AG04449 (cell line): ENCODE measurements at regions not wholly inside any gene's neighbourhood (a gene's known extent, or its start where the extent isn't known, plus 50 kb on each side); places are given as distances from the start of the nearest gene placed in this dataset.

Experiments
- CTCF ChIA-PET: fragments of 350-600 bp; formaldehyde crosslinking; extraction: SDS; loops from one replicate; lab custom pipeline; 2021; ENCODE audit warnings: antibody characterized with exemption; lab: Yijun Ruan, JAX
- POLR2A ChIA-PET: fragments of 400-600, 350-600 bp; formaldehyde crosslinking; extraction: SDS; loops from one replicate; lab custom pipeline; 2020; ENCODE audit warnings: antibody characterized with exemption, inconsistent platforms; lab: Yijun Ruan, JAX
- DNase-seq: peaks from one replicate; pipeline ENCODE4 v3.0.0-alpha.2; 2010; ENCODE audit warnings: low read depth, low spot score
- H3K4me3 ChIP-seq: 2 replicates; pipeline ENCODE4 v1.5.1; 2011; ENCODE audit warnings: low read depth, mild to moderate bottlenecking, control low read depth, low read length
- CTCF ChIP-seq: IDR thresholded peaks from one replicate; pipeline ENCODE4 v1.5.1; 2011; ENCODE audit warnings: mild to moderate bottlenecking, moderate library complexity, low read length, control low read depth, inconsistent platforms; ENCODE audit not compliant: insufficient read depth; ENCODE audit errors: missing control alignments

GRCh38 chr6:14754751-14755513 lies 490.9 kb upstream of the JARID2 start:
- H3K4me3 ChIP-seq, result no peak overlapping the region
- ChIA-PET POLR2A (no interaction called here), CTCF (no interaction called here)
- TF ChIP-seq CTCF, result no peak
- DNase-seq, result no peak

DNA sequence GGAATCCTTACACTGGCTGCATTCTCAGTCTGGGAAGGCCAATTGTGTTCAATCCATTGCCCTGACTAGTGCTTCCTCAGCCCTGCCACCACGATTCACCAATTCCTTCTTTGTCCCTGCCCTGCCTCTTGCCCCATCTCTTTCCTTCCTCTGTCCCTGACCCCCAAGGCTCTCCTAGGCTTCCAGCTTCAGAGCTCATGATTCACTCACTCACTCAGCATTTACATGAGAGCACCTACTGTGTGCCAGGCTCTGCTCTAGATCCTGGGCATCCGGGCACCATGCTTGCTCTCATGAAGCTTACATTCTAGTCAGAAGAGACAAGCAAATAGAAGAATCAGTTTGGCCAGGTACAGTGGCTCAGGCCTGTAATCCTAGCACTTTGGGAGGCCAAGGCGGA lies 489.5 kb upstream of the JARID2 start:
- ChIA-PET POLR2A (no interaction called here), CTCF (no interaction called here)
- no peak overlapping the region for H3K4me3 ChIP-seq
- no peak for TF ChIP-seq CTCF
- DNase-seq, result no peak

DNA sequence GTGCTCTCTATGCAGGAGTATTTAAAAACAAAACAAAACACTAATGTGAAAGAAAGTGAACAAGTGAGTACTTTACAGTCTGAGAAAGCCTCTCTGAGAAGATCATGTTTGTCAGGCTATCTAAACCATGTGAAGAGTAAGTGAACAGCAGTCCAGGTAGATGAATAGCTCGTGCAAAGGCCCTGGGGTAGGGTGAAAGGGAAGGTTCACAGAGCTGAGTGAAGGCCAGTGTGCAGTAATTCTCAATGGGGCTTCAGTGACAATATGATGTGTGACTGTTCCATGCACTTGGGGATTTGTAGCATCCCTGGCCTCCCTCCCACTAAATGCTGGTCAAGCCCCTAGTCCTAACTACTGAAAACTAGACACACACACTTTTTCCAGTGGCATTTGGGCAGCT lies 488.9 kb upstream of the JARID2 start:
- CTCF ChIA-PET, result no interaction called here
- H3K4me3 ChIP-seq, result no peak overlapping the region
- no peak for TF ChIP-seq CTCF
- POLR2A ChIA-PET, result no interaction called here
- DNase-seq, result no peak

DNA sequence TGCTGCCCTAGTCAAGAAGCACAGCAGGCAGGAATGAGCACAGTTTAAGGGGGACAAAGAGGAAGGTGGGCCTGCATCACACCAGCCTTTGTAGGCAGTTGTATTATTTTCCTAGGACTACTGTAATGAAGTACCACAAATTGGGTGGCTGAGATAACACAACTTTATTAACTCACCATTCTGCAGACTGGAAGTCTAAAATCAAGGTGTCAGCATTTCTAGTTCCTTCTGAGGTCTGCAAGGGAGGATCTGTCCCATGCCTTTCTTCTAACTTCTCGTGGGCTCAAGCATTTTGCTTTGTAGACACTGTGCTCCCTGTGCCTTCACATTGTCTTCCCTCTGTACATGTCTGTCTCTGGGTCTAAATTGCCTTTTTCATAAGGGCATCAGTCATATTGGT lies 488.5 kb upstream of the JARID2 start:
- POLR2A ChIA-PET, result no interaction called here
- no peak overlapping the region for H3K4me3 ChIP-seq
- CTCF ChIA-PET, result no interaction called here
- TF ChIP-seq CTCF, result no peak
- no peak for DNase-seq

DNA sequence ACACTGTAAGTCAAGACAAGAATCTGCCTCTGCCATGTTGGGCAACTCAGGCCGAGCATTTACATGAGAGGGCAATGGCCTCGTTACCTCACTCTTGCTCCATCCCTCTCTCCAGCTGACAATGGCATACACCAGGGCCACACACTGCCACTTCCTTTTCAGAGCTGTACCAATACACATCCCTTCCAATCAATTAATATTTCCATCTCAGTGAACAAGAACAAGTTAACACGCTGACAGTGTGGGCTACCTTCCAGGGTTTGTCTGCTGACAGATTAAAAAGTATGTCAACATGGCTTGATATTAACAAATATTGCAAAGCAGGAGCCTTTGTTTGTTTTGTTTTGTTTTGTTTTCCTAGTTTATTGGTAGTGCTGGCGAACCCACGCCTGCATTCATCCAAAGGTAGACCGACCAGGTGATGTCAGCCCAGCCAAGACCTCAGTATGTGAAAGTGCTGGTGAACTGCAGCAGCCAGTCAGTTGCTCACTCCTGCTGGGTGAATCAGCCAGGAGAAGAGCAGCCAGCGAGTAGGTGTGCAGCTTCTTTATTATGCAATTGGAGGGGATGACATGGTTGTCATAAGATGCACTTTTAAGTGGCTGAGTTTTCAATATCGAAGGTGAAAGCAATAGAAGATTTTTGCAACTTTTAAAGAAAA lies 487.3 kb upstream of the JARID2 start:
- no peak overlapping the region for H3K4me3 ChIP-seq
- POLR2A ChIA-PET, result no interaction called here
- TF ChIP-seq CTCF, result no peak
- no peak for DNase-seq
- CTCF ChIA-PET, result interaction anchor here (1.1 kb wide), 1 partner anchor 10 kb away, joined by 3 read pairs; no protein-coding TSS in a partner anchor

DNA sequence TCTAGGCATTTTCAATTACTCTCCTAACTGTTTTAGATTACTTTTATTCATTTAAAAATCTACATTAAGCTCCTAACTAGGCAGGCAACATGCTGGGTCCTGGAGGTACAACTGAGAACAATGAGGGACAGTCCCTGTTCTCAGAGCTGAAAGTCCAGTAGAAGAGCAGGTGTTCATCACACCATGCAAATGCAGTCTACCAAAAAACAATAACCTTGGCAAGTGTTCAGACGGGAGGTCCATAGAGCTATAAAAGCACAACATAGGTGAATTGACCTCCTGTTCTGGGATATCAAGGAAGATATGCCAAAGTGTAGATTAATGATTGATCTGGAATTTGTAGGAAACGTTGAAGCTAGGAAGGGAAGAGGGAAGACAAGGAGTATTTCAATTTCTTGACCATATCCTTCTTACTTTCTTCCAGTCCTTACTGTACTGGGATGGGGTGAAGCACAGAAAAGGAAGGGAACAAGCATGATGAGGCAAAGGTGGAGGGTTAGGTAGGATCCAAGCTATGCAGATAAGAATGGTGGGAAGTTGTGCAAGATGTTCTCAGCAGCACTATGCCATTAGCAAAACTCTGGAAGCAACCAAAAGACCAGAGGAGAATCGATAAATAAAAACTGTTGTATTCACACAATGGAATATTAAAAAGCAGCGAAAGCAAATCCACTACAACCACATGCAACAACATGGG lies 485.7 kb upstream of the JARID2 start:
- POLR2A ChIA-PET, result no interaction called here
- TF ChIP-seq CTCF, result no peak
- CTCF ChIA-PET, result no interaction called here
- no peak overlapping the region for H3K4me3 ChIP-seq
- DNase-seq, result no peak
